ENCODE measurements at regions not wholly inside any gene's neighbourhood (a gene's known extent, or its start where the extent isn't known, plus 50 kb on each side); places are given as distances from the start of the nearest gene placed in this dataset.

DNA sequence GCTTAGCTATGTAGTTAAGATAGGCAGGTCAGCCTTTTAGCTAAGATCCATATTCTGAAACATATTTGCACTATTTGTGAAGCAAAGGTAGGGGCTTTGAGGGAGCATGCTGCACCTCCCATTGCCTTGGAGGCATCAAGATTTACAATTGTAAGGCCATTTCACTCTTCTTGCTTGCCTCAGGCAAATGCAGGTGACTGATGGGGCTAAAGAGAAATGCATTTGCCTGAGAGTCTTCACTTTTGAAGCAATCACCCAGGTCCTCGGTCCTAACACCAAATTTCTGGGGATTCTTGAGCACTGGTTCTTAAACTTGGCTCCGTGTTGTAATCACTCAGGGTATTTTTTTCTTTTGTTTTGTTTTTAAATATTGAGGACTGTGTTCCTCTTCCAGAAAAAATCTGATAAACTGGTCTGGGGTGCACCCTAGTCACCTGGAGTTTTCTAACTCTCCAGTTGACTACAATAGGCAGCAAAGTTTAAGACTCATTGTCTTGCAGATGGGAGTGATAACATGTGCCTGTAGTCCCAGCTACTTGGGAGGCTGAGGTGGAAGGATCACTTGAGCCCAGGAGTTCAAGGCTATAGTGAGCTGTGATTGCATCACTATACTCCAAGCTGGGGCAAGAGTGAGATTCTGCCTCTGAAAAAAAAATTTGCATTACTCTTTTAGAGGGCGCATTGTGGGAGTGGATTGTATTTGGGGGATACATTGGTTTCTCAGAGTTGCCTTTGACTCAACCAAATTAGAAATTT is 68.1 kb downstream of the EOMES start:
- TF ChIP-seq, protein P1, sequence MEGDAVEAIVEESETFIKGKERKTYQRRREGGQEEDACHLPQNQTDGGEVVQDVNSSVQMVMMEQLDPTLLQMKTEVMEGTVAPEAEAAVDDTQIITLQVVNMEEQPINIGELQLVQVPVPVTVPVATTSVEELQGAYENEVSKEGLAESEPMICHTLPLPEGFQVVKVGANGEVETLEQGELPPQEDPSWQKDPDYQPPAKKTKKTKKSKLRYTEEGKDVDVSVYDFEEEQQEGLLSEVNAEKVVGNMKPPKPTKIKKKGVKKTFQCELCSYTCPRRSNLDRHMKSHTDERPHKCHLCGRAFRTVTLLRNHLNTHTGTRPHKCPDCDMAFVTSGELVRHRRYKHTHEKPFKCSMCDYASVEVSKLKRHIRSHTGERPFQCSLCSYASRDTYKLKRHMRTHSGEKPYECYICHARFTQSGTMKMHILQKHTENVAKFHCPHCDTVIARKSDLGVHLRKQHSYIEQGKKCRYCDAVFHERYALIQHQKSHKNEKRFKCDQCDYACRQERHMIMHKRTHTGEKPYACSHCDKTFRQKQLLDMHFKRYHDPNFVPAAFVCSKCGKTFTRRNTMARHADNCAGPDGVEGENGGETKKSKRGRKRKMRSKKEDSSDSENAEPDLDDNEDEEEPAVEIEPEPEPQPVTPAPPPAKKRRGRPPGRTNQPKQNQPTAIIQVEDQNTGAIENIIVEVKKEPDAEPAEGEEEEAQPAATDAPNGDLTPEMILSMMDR (IDR thresholded peaks at IDR 0.05), result no peak
- no peak for TF ChIP-seq POLR2A (IDR thresholded peaks at IDR 0.05)

Data from body of pancreas (tissue), 4 donors.